ENCODE measurements at regions not wholly inside any gene's neighbourhood (a gene's known extent, or its start where the extent isn't known, plus 50 kb on each side); places are given as distances from the start of the nearest gene placed in this dataset.

DNA sequence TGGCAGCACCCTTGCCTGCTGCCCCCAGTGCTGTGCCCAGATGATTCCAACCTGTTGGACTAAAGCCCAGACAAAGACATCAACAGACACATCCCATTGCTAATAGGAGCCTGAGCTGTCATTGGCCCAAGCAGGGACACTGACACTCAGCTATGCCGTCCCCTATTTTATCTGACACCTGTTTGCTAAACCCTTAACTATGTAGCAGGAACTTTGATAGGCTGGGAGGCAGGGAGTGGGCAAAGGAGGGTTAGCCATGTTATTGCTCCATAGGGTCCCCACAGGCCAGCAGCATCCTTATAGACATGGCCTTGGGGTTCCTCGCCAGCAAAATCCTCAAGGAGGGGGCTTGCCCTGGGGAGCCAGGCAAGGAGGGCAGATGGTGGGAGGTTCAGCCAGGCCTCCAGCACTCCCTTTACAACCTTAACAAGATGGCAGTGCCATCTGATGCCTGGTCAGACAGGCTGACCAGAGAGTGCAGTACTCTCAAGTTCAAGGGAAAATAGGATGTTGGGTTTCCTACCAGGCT is 50.4 kb upstream of the CDKN2AIPNL start:
- TF ChIP-seq, protein P1, sequence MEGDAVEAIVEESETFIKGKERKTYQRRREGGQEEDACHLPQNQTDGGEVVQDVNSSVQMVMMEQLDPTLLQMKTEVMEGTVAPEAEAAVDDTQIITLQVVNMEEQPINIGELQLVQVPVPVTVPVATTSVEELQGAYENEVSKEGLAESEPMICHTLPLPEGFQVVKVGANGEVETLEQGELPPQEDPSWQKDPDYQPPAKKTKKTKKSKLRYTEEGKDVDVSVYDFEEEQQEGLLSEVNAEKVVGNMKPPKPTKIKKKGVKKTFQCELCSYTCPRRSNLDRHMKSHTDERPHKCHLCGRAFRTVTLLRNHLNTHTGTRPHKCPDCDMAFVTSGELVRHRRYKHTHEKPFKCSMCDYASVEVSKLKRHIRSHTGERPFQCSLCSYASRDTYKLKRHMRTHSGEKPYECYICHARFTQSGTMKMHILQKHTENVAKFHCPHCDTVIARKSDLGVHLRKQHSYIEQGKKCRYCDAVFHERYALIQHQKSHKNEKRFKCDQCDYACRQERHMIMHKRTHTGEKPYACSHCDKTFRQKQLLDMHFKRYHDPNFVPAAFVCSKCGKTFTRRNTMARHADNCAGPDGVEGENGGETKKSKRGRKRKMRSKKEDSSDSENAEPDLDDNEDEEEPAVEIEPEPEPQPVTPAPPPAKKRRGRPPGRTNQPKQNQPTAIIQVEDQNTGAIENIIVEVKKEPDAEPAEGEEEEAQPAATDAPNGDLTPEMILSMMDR (IDR thresholded peaks at IDR 0.05): no peak
- no peak for TF ChIP-seq EP300 (IDR thresholded peaks at IDR 0.05)
- no peak for TF ChIP-seq POLR2A (IDR thresholded peaks at IDR 0.05)
- TF ChIP-seq POLR2AphosphoS5 (IDR thresholded peaks at IDR 0.05): no peak

Measured in gastroesophageal sphincter (tissue), 3 donors.